ENCODE measurements at regions not wholly inside any gene's neighbourhood (a gene's known extent, or its start where the extent isn't known, plus 50 kb on each side); places are given as distances from the start of the nearest gene placed in this dataset.

DNA sequence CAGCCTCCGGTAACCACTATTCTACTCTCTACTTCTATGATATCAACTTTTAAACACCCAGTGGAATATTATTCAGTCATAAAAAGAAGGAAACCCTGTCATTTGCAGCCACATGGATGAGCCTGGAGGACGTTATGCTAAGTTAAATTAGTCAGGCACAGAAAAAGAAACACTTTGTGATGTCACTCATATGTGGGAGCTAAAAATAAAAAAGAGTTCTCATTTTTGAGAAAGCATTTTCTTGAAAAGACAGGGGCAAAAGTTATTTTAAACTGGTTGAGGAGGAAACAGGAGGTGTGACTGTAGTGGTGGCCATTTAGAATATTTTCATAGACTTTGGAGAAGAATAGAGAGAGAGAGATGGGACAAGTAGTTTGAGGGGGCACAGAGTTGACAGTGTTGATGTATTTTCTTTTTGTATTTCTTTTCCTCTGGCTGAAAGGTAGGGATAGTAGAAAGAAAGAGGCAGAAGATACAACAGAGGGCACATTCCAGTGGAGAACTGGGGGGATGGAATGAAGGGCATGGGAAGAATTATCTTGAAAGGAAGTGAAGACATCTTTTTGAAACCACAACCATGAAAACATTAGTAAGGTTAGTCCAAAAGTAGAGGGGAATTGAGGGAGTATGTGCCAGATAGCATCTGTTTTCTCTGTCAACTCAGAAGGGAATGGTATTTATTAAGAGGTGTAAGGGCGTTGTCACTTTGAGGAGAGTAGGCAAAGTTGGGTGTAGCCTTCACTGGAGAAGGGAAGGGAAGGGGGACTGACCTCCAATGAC is 181.3 kb upstream of the GMDS start:
- Mint-ChIP-seq H3K4me1 (no peaks in the 10 kb centered on the region), H3K27ac (ENCODE audit: unreplicated experiment) (no peak overlapping the region), H3K4me3 (no peak overlapping the region), H3K36me3 (ENCODE audit: low read depth) (no peaks in the 10 kb centered on the region), H3K9me3 (peaks cover 3% of the 10 kb centered on the region), H3K27me3 (ENCODE audit: low read depth) (no peaks in the 10 kb centered on the region)
- DNase-seq (ENCODE audit: low read depth, low spot score): no peak
- TF ChIP-seq, protein P1, sequence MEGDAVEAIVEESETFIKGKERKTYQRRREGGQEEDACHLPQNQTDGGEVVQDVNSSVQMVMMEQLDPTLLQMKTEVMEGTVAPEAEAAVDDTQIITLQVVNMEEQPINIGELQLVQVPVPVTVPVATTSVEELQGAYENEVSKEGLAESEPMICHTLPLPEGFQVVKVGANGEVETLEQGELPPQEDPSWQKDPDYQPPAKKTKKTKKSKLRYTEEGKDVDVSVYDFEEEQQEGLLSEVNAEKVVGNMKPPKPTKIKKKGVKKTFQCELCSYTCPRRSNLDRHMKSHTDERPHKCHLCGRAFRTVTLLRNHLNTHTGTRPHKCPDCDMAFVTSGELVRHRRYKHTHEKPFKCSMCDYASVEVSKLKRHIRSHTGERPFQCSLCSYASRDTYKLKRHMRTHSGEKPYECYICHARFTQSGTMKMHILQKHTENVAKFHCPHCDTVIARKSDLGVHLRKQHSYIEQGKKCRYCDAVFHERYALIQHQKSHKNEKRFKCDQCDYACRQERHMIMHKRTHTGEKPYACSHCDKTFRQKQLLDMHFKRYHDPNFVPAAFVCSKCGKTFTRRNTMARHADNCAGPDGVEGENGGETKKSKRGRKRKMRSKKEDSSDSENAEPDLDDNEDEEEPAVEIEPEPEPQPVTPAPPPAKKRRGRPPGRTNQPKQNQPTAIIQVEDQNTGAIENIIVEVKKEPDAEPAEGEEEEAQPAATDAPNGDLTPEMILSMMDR (conservative IDR thresholded peaks at IDR 0.05): no peak

GRCh38 chr6:2416128-2416712 is 170.8 kb upstream of the GMDS start:
- H3K9me3 Mint-ChIP-seq: no peaks in the 10 kb centered on the region
- no peaks in the 10 kb centered on the region for H3K4me1 Mint-ChIP-seq
- H3K36me3 Mint-ChIP-seq (ENCODE audit: low read depth): no peaks in the 10 kb centered on the region
- H3K27ac Mint-ChIP-seq (ENCODE audit: unreplicated experiment): peak overlapping the region; percentile 2
- TF ChIP-seq, protein P1 (conservative IDR thresholded peaks at IDR 0.05): no peak
- H3K4me3 Mint-ChIP-seq: no peak overlapping the region
- H3K27me3 Mint-ChIP-seq (ENCODE audit: low read depth): no peaks in the 10 kb centered on the region
- no peak for DNase-seq (ENCODE audit: low read depth, low spot score)

DNA sequence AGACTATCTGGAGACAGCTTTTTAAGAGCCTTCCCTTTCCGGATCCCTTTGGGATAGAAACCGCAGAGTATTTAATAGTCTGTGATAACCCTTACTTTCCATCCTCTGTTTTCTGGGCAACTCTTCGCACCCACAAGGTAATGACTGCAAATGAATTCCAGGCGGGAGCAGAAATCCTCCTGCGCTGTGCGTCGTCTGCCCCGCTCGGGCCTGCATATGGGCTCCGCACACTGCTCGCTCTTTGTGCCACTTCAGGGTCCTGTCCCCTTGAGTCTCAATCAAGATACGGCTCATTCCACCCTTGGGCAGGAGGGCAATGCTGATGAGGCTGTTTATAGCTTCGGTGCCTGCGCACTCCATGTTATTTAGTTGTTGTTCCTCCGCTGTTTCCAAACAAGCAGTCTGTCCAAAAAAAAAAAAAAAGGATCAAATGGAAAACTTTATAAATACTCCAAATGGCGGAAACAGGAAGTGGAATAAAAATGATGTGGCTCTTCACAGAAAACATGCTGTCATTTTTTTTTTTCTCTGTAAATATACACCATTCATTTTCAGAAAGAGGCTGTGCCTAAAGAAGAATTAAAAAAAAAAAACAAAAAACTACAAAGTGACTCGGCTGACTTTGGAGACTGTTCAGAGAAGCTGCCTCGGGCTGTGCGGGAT is 169.6 kb upstream of the GMDS start:
- no peak for DNase-seq (ENCODE audit: low read depth, low spot score)
- TF ChIP-seq, protein P1 (conservative IDR thresholded peaks at IDR 0.05): no peak
- Mint-ChIP-seq H3K27ac (ENCODE audit: unreplicated experiment) (peak overlapping the region; percentile 32), H3K4me3 (no peak overlapping the region), H3K4me1 (no peaks in the 10 kb centered on the region), H3K36me3 (ENCODE audit: low read depth) (no peaks in the 10 kb centered on the region), H3K27me3 (ENCODE audit: low read depth) (no peaks in the 10 kb centered on the region), H3K9me3 (no peaks in the 10 kb centered on the region)

DNA sequence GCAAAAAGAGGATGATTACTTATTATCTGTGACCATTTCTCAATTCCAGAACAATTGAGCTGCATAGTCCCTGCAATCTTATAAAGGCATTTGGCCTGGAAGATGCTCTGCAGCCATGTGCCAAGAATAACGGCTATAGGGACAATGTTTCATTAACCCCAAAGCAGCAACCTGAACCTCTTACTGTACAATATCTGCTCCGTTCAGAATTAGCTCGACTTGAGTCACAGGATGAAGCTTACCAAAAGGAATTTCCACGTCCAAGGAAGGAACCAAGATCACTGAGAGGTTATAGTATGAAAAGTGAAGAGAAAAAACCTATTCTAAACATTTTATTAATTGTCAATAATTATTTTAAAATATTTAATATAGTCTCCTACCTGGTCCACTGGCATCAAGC is 167.3 kb upstream of the GMDS start:
- TF ChIP-seq, protein P1 (conservative IDR thresholded peaks at IDR 0.05): no peak
- Mint-ChIP-seq H3K27ac (ENCODE audit: unreplicated experiment) (no peak overlapping the region), H3K36me3 (ENCODE audit: low read depth) (no peaks in the 10 kb centered on the region), H3K4me3 (no peak overlapping the region), H3K27me3 (ENCODE audit: low read depth) (no peaks in the 10 kb centered on the region), H3K9me3 (no peaks in the 10 kb centered on the region), H3K4me1 (no peaks in the 10 kb centered on the region)
- no peak for DNase-seq (ENCODE audit: low read depth, low spot score)

- H3K27ac Mint-ChIP-seq (ENCODE audit: unreplicated experiment): no peak overlapping the region
- TF ChIP-seq, protein P1 (conservative IDR thresholded peaks at IDR 0.05): no peak
- no peaks in the 10 kb centered on the region for H3K4me1 Mint-ChIP-seq
- H3K4me3 Mint-ChIP-seq: no peak overlapping the region
- DNase-seq (ENCODE audit: low read depth, low spot score): no peak
- H3K9me3 Mint-ChIP-seq: no peaks in the 10 kb centered on the region
- no peaks in the 10 kb centered on the region for H3K27me3 Mint-ChIP-seq (ENCODE audit: low read depth)
- no peaks in the 10 kb centered on the region for H3K36me3 Mint-ChIP-seq (ENCODE audit: low read depth)
Observed at GRCh38 chr6:2410656-2411380, 165.4 kb upstream of the GMDS start.

Measured in neural crest cell (in vitro differentiated cells).